Bronchial epithelial cell (primary cell): ENCODE measurements at regions not wholly inside any gene's neighbourhood (a gene's known extent, or its start where the extent isn't known, plus 50 kb on each side); places are given as distances from the start of the nearest gene placed in this dataset.

Source experiments
- DNase-seq: peaks from one replicate; pipeline ENCODE4 v3.0.0-alpha.2; 2010; ENCODE audit warnings: low read depth
- FAIRE-seq: peaks from 2 replicates; lab custom pipeline; 2011; peaks lifted over from hg19 to GRCh38; lab: Jason Lieb, UNC
- H3K27me3 ChIP-seq: 2 replicates; pipeline ENCODE4 v1.5.1; 2011; ENCODE audit warnings: low read length; ENCODE audit not compliant: control insufficient read depth, insufficient read depth
- H3K36me3 ChIP-seq: 2 replicates; pipeline ENCODE4 v1.5.1; 2011; ENCODE audit warnings: low read length; ENCODE audit not compliant: control insufficient read depth, insufficient read depth
- H3K4me3 ChIP-seq: 2 replicates; pipeline ENCODE4 v1.5.1; 2011; ENCODE audit warnings: mild to moderate bottlenecking, low read depth, low read length, control low read depth
- TF ChIP-seq, protein P1 (sequence below): IDR thresholded peaks from 2 replicates; pipeline ENCODE4 v1.5.1; 2011; ENCODE audit warnings: mild to moderate bottlenecking, moderate library complexity, low read length, control low read depth, inconsistent platforms; ENCODE audit not compliant: insufficient read depth, severe bottlenecking

DNA sequence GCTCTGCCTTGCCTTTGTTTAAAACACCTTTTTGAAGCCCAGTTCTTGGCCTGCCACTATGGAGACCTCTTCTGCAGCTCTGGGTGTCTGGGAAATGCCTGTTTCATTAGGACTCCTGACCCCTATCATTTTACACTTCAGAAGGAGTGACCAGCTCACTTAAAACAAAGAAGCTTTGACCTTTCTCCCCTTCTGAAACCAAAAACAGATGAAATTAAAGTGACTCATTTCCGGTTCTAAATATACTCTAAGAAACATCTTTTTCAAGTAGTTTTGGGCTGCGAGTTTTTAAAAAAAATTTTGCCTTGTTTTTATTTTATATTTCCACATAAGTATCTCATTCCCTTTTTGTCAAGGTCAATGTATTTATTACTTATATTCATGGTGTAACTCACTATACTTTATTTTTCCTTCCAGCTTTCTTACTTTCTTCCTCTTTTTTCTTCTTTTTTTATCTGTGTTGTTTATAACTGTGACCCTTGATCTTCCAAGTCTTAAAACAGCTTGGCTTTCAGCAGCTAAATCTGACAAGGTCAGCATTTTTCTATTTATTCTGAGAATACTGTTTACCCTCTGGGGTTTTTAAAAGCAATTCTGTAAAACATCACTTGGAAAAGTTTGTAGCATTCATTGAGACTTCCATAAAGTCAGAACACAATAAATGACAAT is 672.9 kb downstream of the NR2F1-AS1 start:
- DNase-seq (no peak), FAIRE-seq (no peak)
- Histone ChIP-seq H3K27me3 (no peaks in the 10 kb centered on the region), H3K4me3 (no peak overlapping the region), H3K36me3 (no peaks in the 10 kb centered on the region)
- TF ChIP-seq, protein P1, sequence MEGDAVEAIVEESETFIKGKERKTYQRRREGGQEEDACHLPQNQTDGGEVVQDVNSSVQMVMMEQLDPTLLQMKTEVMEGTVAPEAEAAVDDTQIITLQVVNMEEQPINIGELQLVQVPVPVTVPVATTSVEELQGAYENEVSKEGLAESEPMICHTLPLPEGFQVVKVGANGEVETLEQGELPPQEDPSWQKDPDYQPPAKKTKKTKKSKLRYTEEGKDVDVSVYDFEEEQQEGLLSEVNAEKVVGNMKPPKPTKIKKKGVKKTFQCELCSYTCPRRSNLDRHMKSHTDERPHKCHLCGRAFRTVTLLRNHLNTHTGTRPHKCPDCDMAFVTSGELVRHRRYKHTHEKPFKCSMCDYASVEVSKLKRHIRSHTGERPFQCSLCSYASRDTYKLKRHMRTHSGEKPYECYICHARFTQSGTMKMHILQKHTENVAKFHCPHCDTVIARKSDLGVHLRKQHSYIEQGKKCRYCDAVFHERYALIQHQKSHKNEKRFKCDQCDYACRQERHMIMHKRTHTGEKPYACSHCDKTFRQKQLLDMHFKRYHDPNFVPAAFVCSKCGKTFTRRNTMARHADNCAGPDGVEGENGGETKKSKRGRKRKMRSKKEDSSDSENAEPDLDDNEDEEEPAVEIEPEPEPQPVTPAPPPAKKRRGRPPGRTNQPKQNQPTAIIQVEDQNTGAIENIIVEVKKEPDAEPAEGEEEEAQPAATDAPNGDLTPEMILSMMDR: no peak

DNA sequence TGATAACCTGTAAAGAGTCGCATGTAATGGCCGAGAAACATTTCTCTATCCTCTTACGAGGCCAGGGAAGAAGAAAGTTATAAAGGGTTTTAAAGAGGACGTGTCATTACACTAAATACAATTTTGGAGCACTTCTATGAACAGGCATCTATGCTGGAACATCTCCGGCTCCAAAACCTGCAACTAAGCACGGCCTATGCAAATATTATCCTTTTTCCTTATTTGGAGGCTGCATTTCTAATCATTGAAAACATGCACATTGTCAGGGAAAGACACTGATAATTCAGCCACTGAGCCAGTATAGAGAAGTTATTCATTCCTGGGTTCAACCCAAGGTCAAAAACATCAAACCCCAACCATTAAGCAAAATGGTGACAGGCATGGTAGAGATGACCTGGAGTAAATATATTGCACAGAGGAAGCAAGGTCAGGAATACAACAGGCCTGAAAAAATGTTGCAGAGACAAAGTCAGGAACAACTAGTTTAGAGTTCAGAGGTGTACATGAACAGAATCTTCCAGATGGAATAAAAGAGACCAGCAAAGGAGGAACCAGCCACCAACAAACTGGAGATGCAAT is 674.1 kb downstream of the NR2F1-AS1 start:
- Histone ChIP-seq H3K36me3 (no peaks in the 10 kb centered on the region), H3K4me3 (no peak overlapping the region), H3K27me3 (no peaks in the 10 kb centered on the region)
- no peak for FAIRE-seq
- TF ChIP-seq, protein P1: no peak
- no peak for DNase-seq

DNA sequence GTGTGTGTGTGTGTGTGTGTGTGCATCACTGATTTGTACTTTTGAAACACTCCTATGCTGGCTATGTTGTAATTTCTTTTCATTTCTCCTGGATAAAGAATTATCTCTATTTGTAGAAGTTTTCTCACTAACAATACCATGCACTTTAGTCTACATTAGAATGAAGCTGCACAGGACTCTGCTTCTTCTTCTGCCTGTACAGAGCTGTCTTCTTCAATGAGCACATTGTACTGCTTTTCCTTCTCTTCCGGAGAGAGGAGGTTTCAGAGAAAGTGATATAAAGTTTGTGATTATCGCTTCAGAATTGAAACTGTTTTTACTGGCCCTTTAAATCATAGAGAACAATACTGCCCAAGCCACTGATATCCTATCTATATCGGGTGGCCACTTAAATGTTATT is 677.0 kb downstream of the NR2F1-AS1 start:
- DNase-seq: no peak
- no peak overlapping the region for H3K4me3 ChIP-seq
- FAIRE-seq: no peak
- no peaks in the 10 kb centered on the region for H3K27me3 ChIP-seq
- TF ChIP-seq, protein P1: no peak
- H3K36me3 ChIP-seq: no peaks in the 10 kb centered on the region

DNA sequence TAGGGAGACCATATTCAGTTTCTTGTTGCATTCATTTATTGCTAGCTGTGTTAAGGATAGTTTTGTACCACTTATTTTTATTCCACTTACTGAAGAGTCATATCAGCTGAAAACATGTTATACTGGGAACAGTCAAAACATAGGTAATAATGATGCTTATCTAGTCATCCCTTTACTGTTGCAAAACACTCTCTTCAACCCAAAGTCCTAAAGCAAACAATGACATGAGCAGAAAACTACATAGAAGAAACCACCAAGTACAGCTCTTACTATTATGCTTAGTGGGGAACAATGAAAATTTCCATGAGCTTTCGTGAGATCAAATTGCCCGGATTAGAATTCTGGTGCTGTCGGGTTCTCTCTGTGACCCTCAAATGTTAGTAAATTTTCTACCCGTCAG is 681.4 kb downstream of the NR2F1-AS1 start:
- TF ChIP-seq, protein P1: no peak
- no peaks in the 10 kb centered on the region for H3K27me3 ChIP-seq
- no peak for FAIRE-seq
- no peak overlapping the region for H3K4me3 ChIP-seq
- DNase-seq: no peak
- H3K36me3 ChIP-seq: no peaks in the 10 kb centered on the region

DNA sequence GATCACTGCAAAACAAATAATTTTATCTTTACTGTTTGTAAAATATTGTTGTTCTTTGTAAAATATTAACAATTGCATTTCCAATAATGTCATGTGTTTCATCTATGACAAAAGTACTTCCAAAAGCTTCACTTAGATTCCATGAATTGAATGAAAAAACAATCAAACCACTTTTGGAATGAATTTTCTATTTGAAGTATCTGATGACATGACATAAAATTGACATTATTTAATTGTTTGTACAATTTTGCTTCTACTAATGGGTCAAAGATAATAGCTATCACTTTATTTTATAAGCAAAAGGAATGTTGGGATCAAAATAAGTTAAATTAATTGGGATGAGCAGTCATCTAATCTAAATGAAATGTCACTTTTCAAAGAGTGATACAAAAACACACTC is 684.3 kb downstream of the NR2F1-AS1 start:
- Histone ChIP-seq H3K4me3 (no peak overlapping the region), H3K36me3 (no peaks in the 10 kb centered on the region), H3K27me3 (no peaks in the 10 kb centered on the region)
- FAIRE-seq (no peak), DNase-seq (no peak)
- TF ChIP-seq, protein P1: no peak
